ENCODE measurements at regions not wholly inside any gene's neighbourhood (a gene's known extent, or its start where the extent isn't known, plus 50 kb on each side); places are given as distances from the start of the nearest gene placed in this dataset.
"Not testable (repeated sequence)": the region's sequence is repeated elsewhere in the genome, so short reads cannot be mapped to it uniquely, and the experiment has no call there.

GRCh38 chr6:84977363-84977705 is 212.9 kb upstream of the TBX18 start:
- no peak for DNase-seq (ENCODE audit: low spot score in 2 of 2)
- FAIRE-seq, result no peak

GRCh38 chr6:84976526-84977362 is 212.3 kb upstream of the TBX18 start:
- FAIRE-seq (no peak), DNase-seq (ENCODE audit: low spot score in 2 of 2) (no peak)

GRCh38 chr6:84975316-84975715 is 210.9 kb upstream of the TBX18 start:
- no peak for FAIRE-seq

DNA sequence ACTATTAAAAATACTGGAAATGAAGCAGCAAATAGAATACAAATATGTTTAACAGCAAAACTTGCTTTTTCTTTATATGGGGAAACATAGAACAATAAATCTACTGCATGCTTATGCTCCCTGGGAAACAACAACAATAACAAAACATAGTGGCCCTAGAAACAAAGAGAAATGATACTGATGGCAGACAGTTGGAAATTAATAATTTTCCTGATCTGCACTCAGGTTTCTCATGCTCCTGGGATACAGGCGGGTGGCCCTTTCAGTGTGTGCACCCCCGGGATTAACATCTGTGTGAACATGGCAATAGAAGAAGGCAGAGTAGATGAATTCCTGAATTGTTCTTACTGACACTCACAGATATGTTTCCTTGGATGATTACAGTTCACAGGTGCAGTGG is 209.2 kb upstream of the TBX18 start:
- DNase-seq (ENCODE audit: low spot score in 2 of 2), result no peak
- no peak for FAIRE-seq

More at GRCh38 chr6:84975316-84975715, 210.9 kb upstream of the TBX18 start:
- DNase-seq (ENCODE audit: low spot score in 2 of 2), result no peak

GRCh38 chr6:84967965-84968364 is 203.6 kb upstream of the TBX18 start:
- DNase-seq (ENCODE audit: low spot score in 2 of 2) (no peak), FAIRE-seq (no peak)

DNA sequence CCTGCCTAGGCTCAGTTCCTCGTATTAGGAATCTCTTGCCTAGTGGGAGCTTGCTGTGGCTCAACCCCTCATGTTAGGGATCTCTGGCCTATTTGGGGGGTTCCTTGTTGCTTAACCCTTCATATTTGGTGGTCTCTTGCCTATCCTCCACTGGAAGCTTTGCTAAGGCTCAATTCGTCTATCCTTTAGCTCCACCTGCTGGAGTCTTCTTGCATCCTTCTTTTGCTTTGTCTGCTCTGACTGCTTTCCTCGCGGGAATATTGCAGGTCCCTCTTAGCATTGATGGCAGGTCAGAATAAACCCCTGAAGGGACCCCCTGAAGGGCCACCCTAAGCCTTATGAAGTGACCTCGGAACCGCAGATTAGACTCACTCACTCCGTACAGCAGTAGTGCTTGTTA is 203.0 kb upstream of the TBX18 start:
- FAIRE-seq (no peak), DNase-seq (ENCODE audit: low spot score in 2 of 2) (peak in 1 of 2 donors; percentile 4)

DNA sequence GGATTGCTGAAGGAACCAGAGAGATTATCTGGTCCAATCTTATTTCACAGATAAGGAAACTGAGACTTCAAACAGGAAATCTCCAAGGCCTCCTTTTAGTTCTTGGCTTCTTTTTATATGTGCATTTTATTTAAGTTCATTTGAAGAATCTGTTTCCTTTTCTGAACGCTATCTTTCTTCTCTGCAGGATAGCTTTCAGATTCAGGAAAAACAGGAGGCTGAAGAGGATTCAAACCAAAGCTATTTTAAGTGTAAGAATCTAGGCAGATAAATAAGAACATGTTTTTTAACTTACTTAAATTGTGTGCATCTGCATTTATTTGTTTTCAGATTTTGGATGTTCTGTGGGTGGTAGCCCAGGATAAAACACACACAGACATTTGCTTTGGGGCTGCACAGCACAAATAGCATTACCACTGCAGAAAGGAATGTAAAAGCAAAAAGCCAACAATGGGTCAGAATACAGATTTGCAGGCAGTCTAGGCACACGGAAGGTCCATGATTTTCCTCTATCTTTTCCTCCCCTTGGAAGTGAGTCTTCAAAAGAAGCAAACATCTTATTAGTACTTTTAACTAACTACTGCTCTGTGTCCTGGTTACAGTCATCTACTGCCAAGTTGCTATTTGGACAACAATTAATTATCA is 188.8 kb upstream of the TBX18 start:
- no peak for FAIRE-seq
- no peak for DNase-seq (ENCODE audit: low spot score in 2 of 2)

GRCh38 chr6:84944926-84945325 is 180.5 kb upstream of the TBX18 start:
- FAIRE-seq; DNase-seq (ENCODE audit: low spot score in 2 of 2): not testable (repeated sequence)

- FAIRE-seq (no peak), DNase-seq (ENCODE audit: low spot score in 2 of 2) (no peak)
These were observed 179.5 kb upstream of the TBX18 start for GRCh38 chr6:84943905-84944304.

- FAIRE-seq; DNase-seq (ENCODE audit: low spot score in 2 of 2): not testable (repeated sequence)
These were observed 177.2 kb upstream of the TBX18 start for GRCh38 chr6:84941609-84942008.

GRCh38 chr6:84929212-84929611 is 164.8 kb upstream of the TBX18 start:
- FAIRE-seq, result no peak
- no peak for DNase-seq (ENCODE audit: low spot score in 2 of 2)

DNA sequence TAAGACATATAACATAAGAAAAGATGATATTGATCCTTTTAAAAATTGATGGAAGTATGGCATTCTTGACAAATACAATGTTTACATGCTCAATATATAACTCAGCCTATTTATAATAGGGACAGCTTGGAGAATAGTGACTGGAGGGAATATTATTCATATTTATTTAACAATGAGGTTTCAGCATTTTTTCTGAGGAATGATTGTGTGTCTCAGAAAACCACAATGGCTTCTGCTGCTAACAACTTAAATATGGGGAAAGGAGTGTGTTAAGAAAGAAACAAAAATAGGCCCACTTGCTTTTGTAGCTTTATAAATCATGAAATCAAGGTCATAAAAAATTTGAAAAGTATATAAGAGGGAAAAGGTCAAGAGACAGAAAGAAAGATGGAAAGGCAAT is 163.2 kb upstream of the TBX18 start:
- DNase-seq (ENCODE audit: low spot score in 2 of 2) (no peak), FAIRE-seq (no peak)

DNA sequence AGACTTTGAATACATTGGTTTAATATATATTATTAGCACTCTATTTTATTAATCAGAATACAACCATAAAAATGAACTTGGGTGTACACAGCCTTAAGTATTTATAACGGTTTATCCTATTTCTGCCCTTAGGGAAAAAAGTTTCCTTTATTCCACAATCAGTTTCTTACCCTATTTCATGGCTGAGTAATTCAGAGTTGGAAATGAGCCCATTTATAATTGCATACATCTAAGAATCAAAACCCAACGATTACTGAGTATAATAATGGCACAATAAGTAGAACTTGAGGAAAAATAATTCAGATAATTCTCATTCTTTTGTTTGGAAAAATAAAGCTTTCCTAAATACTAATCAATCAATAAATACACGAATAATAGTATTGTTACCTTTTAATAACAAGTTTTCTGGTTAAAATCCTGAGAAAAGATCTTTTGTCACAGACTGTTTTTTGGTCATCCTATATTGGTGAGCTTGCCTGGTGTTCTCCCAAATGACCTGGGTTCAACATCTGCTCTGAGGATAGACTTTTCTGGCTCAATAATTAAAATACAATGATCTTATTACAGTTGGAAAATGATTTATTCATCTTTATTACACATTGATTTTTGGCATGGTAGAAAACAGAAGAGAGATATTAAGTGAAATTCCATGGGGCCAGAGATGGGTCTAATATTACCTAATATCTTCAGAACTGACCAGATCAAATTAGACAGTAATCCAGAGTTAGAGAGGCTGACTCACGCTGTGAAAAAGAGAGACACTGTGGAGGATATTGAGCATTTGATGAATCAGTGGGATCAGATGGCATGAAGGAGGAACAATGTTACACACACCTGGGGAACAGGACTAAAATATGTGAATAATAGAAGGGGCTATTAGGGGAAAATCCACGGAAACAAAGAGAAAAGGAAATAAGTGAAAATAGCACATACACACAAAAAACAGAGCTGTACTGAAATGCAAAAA is 162.1 kb upstream of the TBX18 start:
- FAIRE-seq, result no peak

DNA sequence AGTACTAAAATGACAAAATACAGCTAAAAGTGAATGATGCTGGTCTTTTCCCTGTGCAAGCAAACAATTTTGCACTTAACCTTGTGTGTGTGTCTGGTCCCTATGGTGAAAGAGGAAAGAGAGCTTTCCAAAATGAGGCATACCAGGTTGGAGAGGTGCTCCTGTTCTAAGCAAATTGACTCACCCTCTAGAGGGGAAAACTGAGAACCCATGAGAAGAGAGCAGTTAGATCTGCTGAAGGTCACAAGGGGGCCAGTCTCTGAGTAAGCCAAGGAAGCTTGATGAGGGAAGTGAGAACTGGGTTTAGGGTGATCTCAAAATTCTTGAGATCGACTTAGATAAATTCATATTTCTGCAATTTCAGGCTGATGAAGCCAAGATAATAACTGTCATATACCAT is 157.5 kb upstream of the TBX18 start:
- no peak for DNase-seq (ENCODE audit: low spot score in 2 of 2)
- no peak for FAIRE-seq

More for the DNA sequence above, 162.1 kb upstream of the TBX18 start:
- DNase-seq (ENCODE audit: low spot score in 2 of 2), result no peak

GRCh38 chr6:84920021-84920420 is 155.6 kb upstream of the TBX18 start:
- FAIRE-seq (no peak), DNase-seq (ENCODE audit: low spot score in 2 of 2) (no peak)

- FAIRE-seq (no peak), DNase-seq (ENCODE audit: low spot score in 2 of 2) (no peak)
These were observed 152.3 kb upstream of the TBX18 start for GRCh38 chr6:84916704-84917103.

GRCh38 chr6:84912472-84913322 is 148.3 kb upstream of the TBX18 start:
- no peak for FAIRE-seq
- no peak for DNase-seq (ENCODE audit: low spot score in 2 of 2)

GRCh38 chr6:84910906-84911607 is 146.7 kb upstream of the TBX18 start:
- FAIRE-seq (no peak), DNase-seq (ENCODE audit: low spot score in 2 of 2) (no peak)

GRCh38 chr6:84908304-84908904 is 144.0 kb upstream of the TBX18 start:
- DNase-seq (ENCODE audit: low spot score in 2 of 2) (no peak), FAIRE-seq (peak; percentile 52)
